Rectal smooth muscle tissue (tissue), 1 donor: ENCODE measurements at regions not wholly inside any gene's neighbourhood (a gene's known extent, or its start where the extent isn't known, plus 50 kb on each side); places are given as distances from the start of the nearest gene placed in this dataset.
"Not testable (repeated sequence)": the region's sequence is repeated elsewhere in the genome, so short reads cannot be mapped to it uniquely, and the experiment has no call there.

Experiments used
- H3K27ac ChIP-seq: one replicate; pipeline ENCODE4 v1.7.0; 2013; ENCODE audit warnings: low read depth, low read length, inconsistent platforms
- H3K27me3 ChIP-seq: one replicate; pipeline ENCODE4 v1.7.0; 2013; ENCODE audit warnings: low read length; ENCODE audit not compliant: control insufficient read depth, insufficient read depth
- H3K36me3 ChIP-seq: one replicate; pipeline ENCODE4 v1.7.0; 2013; ENCODE audit warnings: low read length; ENCODE audit not compliant: control insufficient read depth, insufficient read depth
- H3K4me1 ChIP-seq: one replicate; pipeline ENCODE4 v1.7.0; 2013; ENCODE audit warnings: low read length; ENCODE audit not compliant: control insufficient read depth, insufficient read depth
- H3K4me3 ChIP-seq: one replicate; pipeline ENCODE4 v1.7.0; 2013; ENCODE audit warnings: low read length
- H3K9ac ChIP-seq: one replicate; pipeline ENCODE4 v1.7.0; 2013; ENCODE audit warnings: low read length

DNA sequence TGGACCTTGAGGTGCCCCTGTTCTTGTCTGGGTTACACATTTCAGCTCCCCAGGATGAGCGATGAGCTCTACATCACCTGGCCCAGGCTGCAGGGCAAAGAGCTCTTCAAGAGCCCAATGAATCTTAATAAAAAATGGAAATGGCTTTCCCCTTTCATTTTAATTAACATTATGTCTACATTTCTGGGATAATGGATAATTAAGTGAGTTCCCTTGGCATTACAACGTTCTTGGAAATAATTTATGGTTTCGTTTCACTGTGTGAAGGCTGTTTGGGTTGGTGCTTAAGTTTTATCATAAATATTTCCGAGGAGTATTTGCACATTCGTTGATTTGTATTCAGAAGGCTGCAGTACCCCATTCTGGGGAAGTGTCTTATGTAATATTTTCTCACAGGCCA lies 678.3 kb upstream of the EEF2KMT start:
- no peak overlapping the region for H3K9ac ChIP-seq
- no peaks in the 10 kb centered on the region for H3K4me1 ChIP-seq
- H3K4me3 ChIP-seq: no peak overlapping the region
- no peaks in the 10 kb centered on the region for H3K27me3 ChIP-seq
- H3K27ac ChIP-seq: no peak overlapping the region
- H3K36me3 ChIP-seq: no peaks in the 10 kb centered on the region

DNA sequence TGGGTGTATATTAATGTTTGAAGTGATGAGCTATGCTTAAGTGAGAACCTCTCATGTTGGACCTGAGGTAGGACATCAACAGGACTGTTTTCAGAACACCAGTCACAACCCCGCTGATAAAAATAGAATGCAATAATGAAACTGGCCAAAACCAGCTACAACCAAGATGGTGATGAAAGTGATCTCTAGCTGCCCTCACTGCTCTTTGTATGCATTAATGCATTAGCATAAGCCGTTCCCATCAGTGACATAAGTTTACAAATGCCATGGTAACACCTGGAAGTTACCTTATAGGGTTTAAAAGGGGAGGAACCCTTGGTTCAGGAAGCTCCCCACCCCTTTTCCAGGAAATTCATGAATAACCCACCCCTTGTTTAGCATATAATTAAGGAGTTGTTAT lies 672.5 kb upstream of the EEF2KMT start:
- no peaks in the 10 kb centered on the region for H3K27me3 ChIP-seq
- no peak overlapping the region for H3K27ac ChIP-seq
- H3K4me1 ChIP-seq: no peaks in the 10 kb centered on the region
- no peaks in the 10 kb centered on the region for H3K36me3 ChIP-seq
- H3K9ac ChIP-seq: no peak overlapping the region
- H3K4me3 ChIP-seq: no peak overlapping the region

DNA sequence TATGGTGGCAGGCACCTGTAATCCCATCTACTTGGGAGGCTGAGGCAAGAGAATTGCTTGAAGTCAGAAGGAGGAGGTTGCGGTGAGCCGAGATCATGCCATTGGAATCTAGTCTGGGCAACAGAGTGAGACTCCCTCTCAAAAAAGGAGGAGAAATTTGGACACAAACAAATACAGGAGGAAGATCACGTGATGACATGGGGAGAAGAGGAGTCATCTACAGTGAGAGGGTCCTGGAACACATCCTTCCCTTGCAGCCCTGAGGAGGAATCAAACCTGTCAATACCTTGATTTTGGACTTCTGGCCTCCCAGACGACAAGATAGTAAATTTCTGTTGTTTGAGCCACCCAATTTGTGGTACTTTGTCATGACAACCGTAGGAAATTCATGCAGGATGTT lies 671.9 kb upstream of the EEF2KMT start:
- Histone ChIP-seq H3K9ac (no peak overlapping the region), H3K4me3 (no peak overlapping the region), H3K36me3 (no peaks in the 10 kb centered on the region), H3K27me3 (no peaks in the 10 kb centered on the region), H3K4me1 (no peaks in the 10 kb centered on the region), H3K27ac (no peak overlapping the region)

- no peaks in the 10 kb centered on the region for H3K36me3 ChIP-seq
- H3K4me1 ChIP-seq: no peaks in the 10 kb centered on the region
- no peak overlapping the region for H3K4me3 ChIP-seq
- no peaks in the 10 kb centered on the region for H3K27me3 ChIP-seq
- H3K9ac ChIP-seq: no peak overlapping the region
- no peak overlapping the region for H3K27ac ChIP-seq
These were observed 670.9 kb upstream of the EEF2KMT start for GRCh38 chr16:5768445-5768844.

DNA sequence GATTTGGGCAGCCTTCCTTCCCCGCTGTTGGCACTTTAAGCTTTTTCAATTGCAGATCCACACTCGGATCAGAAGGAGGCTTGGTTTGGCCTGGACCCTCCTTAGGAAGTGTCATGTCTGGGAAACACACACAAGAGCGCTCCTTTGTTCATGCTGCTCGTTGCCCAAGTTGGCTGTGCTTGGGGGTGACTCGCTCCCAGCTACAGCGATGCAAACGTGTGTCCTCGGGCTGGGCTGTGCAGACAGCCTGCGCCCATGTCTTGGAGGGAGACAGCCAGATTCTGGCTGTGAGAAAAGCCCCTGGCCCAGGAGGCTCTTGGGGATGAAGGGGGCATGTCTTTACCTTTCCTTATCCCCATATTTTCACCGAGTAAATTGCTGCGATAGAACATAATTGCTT lies 665.6 kb upstream of the EEF2KMT start:
- Histone ChIP-seq H3K36me3 (no peaks in the 10 kb centered on the region), H3K4me1 (no peaks in the 10 kb centered on the region), H3K9ac (no peak overlapping the region), H3K27ac (no peak overlapping the region), H3K4me3 (no peak overlapping the region), H3K27me3 (no peaks in the 10 kb centered on the region)

DNA sequence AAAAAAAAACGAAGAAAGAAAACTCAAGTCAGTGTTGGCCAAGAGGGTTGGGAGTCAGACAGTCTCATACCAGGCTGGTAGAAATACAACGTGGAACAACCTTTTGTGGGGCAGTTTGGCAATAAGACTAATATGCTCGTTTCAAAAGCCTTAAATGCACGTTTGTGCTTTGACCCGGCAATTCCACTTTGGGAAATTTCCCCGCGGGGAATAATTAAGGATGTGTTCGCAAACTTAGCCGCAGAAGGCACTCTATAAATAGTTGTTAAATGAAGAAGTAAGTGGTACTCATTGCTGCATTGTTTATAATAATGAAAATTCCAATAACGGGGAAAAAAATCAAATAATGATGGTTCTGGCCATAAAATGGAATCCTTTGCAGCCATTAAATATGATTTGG lies 664.8 kb upstream of the EEF2KMT start:
- Histone ChIP-seq H3K4me3 (no peak overlapping the region), H3K27ac (no peak overlapping the region), H3K36me3 (no peaks in the 10 kb centered on the region), H3K4me1 (no peaks in the 10 kb centered on the region), H3K27me3 (no peaks in the 10 kb centered on the region), H3K9ac (no peak overlapping the region)

DNA sequence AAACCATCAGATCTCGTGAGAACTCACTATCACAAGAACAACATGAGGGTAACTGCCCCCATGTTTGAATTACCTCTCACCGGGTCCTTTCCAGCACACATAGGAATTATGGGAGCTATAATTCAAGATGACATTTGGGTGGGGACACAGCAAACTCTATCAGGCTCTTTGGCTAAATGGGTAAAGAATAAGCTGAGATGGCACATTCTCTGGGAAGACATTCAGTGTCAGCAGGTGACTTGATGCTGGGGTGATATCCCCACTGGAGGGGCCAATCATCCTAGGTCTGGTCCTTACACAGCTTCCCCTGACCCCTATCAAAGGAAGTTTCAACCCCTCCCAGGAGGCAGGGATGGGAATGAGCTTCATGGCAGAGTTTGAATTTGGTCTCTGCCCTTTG lies 664.0 kb upstream of the EEF2KMT start:
- Histone ChIP-seq H3K4me1 (no peaks in the 10 kb centered on the region), H3K27ac (no peak overlapping the region), H3K36me3 (no peaks in the 10 kb centered on the region), H3K27me3 (no peaks in the 10 kb centered on the region), H3K9ac (no peak overlapping the region), H3K4me3 (no peak overlapping the region)

DNA sequence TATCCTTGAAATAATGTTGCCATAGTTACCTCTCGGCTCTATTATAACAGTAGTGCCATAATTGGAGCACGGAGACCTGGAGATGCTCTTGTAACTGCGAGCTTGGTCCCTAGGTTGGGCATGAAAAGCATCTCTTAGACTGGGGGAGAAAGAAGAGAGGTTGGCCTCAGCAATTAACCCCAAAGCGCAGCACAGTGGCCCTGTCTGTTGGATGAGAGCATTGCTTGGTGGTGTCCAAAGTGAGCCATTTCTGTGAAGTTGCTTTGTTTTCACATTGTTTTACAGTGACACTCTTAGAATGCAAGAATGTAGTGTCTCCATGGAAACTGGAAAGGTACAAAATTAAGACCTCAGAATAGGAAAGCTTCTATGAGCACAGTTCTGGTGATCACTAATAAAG lies 660.7 kb upstream of the EEF2KMT start:
- H3K9ac ChIP-seq: no peak overlapping the region
- no peaks in the 10 kb centered on the region for H3K36me3 ChIP-seq

DNA sequence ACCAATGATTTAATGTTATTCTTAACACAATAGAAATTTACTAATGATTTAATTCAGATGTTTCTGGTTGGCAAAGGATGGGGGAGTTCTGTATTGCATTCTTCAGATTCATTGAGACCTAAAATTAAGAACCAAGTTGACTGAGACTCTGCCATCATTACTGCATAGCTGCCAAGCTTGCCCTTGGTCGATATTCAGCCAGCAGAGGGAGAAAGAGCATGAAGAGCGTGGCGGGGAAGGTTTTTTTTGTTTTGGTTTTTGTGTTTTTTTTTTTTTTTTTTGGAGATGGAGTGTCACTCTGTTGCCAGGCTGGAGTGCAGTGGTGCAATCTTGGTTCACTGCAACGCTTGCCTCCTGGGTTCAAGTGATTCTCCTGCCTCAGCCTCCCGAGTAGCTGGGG lies 659.4 kb upstream of the EEF2KMT start:
- no peaks in the 10 kb centered on the region for H3K4me1 ChIP-seq
- H3K27me3 ChIP-seq: no peaks in the 10 kb centered on the region
- no peaks in the 10 kb centered on the region for H3K36me3 ChIP-seq
- no peak overlapping the region for H3K4me3 ChIP-seq
- H3K9ac ChIP-seq: no peak overlapping the region
- H3K27ac ChIP-seq: no peak overlapping the region

More for the DNA sequence above, 660.7 kb upstream of the EEF2KMT start:
- no peak overlapping the region for H3K27ac ChIP-seq
- H3K4me3 ChIP-seq: no peak overlapping the region
- H3K4me1 ChIP-seq: no peaks in the 10 kb centered on the region
- H3K27me3 ChIP-seq: no peaks in the 10 kb centered on the region

- Histone ChIP-seq H3K9ac (no peak overlapping the region), H3K27me3 (no peaks in the 10 kb centered on the region), H3K4me3 (no peak overlapping the region), H3K4me1 (no peaks in the 10 kb centered on the region), H3K36me3 (no peaks in the 10 kb centered on the region), H3K27ac (no peak overlapping the region)
These were observed 655.8 kb upstream of the EEF2KMT start for GRCh38 chr16:5753381-5753780.

DNA sequence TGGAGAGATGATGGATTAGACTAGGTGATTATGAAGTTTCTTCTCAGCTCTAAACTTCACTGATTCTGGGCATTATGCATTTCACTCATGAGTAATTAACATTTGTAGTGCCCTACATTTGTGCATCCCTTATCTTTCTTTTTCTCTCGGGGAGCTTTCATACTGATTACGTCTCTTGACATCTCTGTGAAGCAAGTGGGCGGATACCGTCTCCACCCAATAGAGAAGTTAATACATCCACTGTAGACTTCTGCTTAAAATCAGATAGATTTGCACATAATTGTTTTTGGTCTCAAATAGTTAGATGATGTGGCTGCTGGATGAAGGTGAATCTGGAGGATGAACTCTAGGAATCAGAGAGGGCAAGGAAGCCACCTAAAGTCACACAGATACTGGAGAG lies 653.6 kb upstream of the EEF2KMT start:
- no peaks in the 10 kb centered on the region for H3K27me3 ChIP-seq

GRCh38 chr16:5750439-5750838 lies 652.8 kb upstream of the EEF2KMT start:
- H3K36me3 ChIP-seq, H3K4me1 ChIP-seq, H3K27ac ChIP-seq: not testable (repeated sequence)

More for the DNA sequence above, 653.6 kb upstream of the EEF2KMT start:
- H3K36me3 ChIP-seq: no peaks in the 10 kb centered on the region
- H3K9ac ChIP-seq: no peak overlapping the region
- no peak overlapping the region for H3K27ac ChIP-seq
- no peak overlapping the region for H3K4me3 ChIP-seq
- no peaks in the 10 kb centered on the region for H3K4me1 ChIP-seq

DNA sequence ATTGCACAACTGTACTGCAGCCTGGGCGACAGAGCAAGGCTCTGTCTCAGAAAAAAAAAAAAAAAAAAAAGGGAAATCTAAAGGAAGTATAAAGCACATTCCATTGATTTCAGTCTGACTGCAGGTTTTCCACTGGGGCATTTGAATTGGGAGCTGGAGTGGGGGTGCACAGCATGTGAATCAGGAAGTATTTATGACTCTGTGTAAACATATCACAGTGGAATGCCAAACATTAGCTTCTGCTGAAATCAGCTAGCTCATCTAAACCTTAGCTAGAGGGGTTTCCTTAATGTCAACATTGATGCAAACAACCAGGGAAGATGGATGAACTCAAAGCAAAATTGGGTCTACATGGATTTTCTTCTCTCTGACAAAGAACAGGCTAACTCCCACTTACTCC lies 641.0 kb upstream of the EEF2KMT start:
- no peaks in the 10 kb centered on the region for H3K27me3 ChIP-seq
- no peaks in the 10 kb centered on the region for H3K4me1 ChIP-seq
- H3K36me3 ChIP-seq: no peaks in the 10 kb centered on the region
- no peak overlapping the region for H3K4me3 ChIP-seq
- no peak overlapping the region for H3K27ac ChIP-seq
- no peak overlapping the region for H3K9ac ChIP-seq

More at GRCh38 chr16:5750439-5750838, 652.8 kb upstream of the EEF2KMT start:
- H3K4me3 ChIP-seq, H3K27me3 ChIP-seq, H3K9ac ChIP-seq: not testable (repeated sequence)
